ENCODE measurements at regions not wholly inside any gene's neighbourhood (a gene's known extent, or its start where the extent isn't known, plus 50 kb on each side); places are given as distances from the start of the nearest gene placed in this dataset.
"Not testable (repeated sequence)": the region's sequence is repeated elsewhere in the genome, so short reads cannot be mapped to it uniquely, and the experiment has no call there.

DNA sequence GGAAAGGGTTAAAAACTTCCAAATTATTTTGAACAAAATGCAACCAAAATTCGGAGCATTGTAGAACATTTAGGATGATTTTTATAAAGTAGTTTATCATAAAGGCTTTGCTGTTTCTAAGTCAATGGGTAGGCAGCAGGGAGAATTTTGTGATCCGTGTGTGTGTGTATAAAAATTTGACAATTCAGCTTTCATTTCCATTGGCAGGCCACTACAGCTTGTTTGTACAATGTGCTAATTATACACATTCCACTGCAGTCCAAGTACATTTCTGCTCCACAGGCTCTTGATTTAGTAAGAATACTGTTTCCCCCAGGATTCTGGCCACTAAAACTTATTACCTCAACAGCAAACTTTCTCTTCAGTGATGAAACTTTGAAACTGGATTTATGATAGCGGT, 71.8 kb upstream of the LTBP1 start:
- no peak for DNase-seq (ENCODE audit: low read depth)

DNA sequence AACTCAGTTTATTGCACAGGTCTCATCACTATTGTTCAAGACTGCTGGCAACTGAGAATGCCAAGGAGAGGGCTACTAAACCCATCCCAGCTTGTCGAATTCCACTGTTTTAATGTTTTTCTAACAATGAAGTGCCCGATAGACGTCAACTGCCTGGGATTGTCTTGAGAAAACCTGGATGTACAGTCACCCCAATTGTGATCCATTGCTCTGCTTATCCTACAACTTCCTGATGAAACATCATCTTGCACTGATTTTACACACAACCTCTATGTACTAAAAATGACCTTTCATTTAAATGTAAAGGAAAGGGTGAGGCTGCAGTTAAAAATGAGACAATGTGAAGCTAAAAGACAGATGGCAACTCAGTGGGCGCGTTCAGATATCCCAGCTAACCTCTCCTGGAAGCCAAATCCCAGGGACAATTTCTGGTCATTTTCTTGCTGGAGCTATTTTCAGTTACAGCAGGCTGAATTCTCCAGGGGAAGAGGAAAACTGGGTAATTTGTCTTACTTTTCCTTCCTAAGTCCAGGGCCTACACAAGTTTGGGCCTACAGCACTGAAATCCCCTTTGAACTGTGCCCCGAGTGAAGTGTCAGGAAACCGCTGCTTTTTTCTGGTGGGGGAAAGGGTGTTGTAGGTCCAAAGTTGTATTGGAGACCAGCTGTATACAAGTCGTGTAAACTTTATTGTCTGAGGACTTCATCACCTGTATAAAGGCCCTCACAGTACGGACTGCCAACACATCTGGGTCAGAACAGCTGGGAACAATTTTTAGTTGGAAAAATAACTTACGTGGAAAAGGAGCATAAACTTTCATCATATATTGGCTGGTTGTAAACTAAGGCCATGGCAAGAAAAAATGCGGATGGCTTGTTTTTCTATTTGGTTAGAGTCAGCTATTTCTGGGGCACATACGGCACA, 68.9 kb upstream of the LTBP1 start:
- DNase-seq (ENCODE audit: low read depth): no peak

DNA sequence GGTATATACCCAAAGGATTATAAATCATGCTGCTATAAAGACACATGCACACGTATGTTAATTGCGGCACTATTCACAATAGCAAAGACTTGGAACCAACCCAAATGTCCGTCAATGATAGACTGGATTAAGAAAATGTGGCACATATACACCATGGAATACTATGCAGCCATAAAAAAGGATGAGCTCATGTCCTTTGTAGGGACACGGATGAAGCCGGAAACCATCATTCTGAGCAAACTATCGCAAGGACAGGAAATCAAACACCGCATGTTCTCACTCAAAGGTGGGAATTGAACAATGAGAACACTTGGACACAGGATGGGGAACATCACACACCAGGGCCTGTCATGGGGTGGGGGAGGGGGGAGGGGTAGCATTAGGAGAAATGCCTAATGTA, 66.8 kb upstream of the LTBP1 start:
- not testable (repeated sequence) for DNase-seq (ENCODE audit: low read depth)

DNA sequence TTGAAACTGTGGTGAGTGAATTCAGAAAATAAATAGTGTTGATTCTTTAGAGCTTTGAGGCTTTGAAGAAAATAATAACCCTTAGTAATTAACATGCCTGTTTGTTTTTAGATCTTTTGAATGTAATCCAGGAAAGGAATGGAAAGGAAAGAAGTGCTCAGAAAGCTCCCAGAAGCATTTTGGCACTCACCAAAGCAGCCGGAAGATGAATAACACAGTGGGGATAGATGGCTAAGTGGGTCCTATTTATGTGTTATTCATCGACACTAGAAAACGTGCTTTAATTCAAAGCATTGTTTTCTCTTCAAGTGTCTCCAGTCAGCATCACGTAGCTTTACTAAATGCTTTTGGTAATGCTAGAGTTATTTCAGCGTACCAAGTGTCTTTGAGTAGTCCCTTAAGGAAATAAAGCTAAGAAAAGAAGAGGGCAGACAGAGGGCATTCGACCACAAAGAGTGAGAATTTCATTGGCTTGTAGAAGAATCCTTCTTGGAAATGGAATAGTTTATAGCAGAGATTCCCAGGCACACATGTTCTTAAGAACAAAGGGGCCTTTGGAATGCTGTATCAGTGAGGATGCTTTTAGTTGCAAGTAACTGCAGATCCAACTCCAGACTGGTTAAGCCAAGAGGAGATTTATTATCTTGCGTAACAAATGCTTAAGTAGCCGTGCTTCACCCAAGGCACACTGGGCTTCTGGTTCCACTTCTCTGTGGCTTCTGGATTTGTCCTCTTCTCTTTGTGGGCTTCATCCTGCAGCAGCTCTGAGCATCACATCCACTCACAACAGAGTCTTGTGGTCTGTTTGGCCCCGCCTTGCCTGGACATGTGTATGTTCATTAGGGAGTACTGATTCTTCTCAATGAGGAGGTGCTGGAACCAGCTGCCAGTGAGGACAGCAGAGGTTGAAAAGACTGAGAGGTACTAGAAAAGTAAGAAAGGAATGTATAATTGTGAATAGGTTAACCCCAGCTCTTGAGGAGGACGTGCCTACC, 63.6 kb upstream of the LTBP1 start:
- peak; percentile 60 for DNase-seq (ENCODE audit: low read depth)

DNA sequence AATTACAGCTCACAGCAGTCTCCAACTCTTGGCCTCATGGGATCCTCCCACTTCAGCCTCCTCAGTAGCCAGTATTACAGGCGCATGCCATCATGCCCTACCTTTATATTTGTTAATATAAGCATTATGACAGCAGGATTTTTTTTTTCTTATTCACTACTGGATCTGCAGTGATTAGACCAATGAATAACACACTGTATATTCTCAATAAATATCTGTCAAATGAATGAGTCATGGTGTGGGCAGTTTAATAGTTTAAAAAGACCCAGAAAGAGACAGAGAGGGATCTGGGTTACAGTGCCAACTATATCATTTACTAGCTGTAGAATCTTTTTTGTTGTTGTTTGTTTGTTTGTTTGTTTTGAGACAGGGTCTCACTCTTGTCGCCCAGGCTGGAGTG, 62.4 kb upstream of the LTBP1 start:
- no peak for DNase-seq (ENCODE audit: low read depth)

DNA sequence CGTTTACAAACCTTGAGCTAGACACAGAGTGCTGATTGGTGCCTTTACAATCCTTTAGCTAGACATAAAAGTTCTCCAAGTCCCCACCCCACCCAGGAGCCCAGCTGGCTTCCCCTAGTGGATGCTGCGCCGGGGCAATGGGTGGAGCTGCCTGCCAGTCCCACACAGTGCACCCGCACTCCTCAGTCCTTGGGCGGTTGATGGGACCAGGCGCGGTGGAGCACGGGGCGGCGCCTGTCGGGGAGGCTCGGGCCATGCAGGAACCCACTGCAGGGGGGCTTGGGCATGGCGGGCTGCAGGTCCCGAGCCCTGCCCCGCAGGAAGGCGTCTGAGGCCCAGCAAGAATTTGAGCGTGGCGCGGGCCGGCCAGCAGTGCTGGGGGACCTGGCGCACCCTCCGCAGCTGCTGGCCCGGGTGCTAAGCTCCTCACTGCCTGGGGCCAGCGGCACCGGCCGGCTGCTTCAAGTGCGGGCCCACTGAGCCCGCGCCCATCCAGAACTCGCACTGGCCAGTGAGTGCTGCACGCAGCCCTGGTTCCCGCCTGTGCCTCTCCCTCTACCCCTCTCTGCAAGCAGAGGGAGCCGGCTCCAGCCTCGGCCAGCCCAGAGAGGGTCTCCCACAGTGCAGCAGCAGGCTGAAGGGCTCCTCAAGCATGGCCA, 60.2 kb upstream of the LTBP1 start:
- not testable (repeated sequence) for DNase-seq (ENCODE audit: low read depth)

DNA sequence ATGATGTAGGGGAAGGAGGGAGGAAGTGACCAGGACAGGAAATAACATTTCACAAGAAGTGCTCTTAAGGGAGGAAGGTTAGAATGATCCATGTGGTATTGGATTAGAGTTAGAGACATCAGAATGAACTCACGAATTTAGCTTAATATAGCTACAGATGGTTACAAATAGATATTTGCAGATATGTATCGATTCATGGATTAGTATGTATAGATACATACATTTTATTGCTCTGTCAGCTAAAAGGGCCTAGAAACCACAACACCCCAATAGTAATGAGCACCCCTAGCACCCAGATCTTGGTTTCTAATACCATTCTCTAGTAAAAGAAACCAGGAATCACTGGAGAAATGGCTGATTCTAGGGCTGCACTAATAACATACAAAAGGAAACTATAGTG, 59.6 kb upstream of the LTBP1 start:
- no peak for DNase-seq (ENCODE audit: low read depth)

DNA sequence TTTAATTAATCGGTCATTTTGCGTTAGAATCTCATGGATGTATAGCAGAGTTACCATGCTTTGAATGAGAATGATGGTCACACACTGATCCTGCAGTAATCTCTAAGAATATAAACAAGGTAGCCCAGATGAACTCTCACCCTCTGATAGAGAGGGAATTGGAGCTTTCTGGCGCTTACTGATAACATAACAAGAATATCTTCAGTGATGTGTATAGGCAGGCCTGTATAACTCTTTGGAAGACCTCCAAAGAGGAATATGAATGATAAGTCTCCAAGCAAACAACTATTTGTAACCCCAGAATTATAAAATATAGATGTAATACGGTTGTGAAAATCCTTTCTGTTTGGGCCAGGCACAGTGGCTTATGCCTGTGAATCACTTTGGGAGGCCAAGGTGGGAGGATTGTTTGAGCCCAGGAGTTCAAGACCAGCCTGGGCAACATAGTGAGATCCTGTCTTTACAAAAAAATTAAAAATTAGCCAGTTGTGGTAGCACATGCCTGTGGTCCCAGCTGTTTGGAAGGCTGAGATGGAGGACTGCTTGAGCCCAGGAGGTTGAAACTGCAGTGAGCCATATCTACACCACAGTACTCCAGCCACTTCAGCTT, 52.5 kb upstream of the LTBP1 start:
- no peak for DNase-seq (ENCODE audit: low read depth)

DNA sequence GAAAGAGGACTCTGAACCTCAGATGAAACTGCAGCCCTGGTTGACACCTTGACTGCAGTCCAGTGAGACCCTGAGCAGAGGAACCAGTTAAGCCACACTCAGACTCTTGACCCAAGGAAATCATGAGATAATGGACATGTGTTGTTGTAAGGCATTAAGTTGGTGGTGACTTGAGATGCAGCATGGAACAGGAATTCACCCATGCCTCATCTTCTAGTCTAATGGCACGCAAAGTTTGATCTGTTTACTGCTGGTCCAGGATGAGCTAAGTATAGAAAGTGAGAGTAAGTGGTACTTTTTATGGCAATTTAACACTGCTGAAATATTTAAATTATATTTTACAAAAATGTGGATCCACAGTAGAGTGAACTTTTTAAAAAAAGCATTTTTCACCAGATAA, 51.3 kb upstream of the LTBP1 start:
- DNase-seq (ENCODE audit: low read depth): no peak

Data from GM04503 (cell line).